ENCODE measurements at regions not wholly inside any gene's neighbourhood (a gene's known extent, or its start where the extent isn't known, plus 50 kb on each side); places are given as distances from the start of the nearest gene placed in this dataset.
"Not testable (repeated sequence)": the region's sequence is repeated elsewhere in the genome, so short reads cannot be mapped to it uniquely, and the experiment has no call there.

- DNase-seq, result no peak
These were observed 495.0 kb upstream of the NRSN1 start for GRCh38 chr6:23630726-23631635.

GRCh38 chr6:23633996-23634395 lies 492.0 kb upstream of the NRSN1 start:
- no peak for DNase-seq

GRCh38 chr6:23635150-23635549 lies 490.9 kb upstream of the NRSN1 start:
- no peak for DNase-seq

- no peak for DNase-seq
These were observed 488.7 kb upstream of the NRSN1 start for GRCh38 chr6:23637296-23637695.

DNA sequence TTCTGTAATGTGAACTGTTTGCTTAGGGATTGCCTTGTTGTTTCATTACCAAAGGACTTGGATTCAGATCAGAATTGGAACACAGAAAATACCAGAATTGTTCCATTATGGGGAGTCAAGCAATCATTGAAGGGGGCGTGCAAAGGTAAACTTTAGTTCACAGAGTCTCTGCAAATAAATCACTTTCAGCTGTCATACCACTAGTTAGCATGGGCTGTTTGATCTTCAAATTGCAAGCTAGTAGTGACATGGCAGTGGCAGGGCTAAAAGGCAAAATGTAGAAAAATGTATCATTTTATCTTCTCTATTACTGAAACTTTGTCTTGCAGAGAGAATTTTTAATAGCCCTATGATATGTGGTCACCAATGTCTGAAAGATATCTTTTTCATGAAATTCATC lies 483.2 kb upstream of the NRSN1 start:
- no peak for DNase-seq

- DNase-seq, result no peak
These were observed 479.0 kb upstream of the NRSN1 start for GRCh38 chr6:23647045-23647444.

DNA sequence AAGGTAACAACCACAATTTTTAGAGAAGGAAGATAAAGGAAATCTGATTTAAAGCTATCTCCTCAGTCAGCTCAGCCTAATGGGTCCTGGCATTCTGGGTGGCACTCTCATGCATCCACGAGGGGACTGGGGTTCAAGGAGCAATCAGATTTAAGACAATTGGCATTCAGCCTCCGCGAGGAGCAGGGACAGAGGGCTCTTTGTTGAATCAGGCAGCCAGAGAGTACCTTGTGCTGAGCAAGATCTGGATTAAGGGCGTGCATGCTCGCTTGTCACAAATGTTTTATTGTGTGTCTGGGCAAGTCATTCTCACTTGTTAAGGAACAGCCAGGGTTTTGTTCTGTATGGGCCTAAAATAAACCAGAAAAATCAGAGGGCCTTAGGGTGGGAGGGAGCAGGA lies 475.3 kb upstream of the NRSN1 start:
- no peak for DNase-seq

DNA sequence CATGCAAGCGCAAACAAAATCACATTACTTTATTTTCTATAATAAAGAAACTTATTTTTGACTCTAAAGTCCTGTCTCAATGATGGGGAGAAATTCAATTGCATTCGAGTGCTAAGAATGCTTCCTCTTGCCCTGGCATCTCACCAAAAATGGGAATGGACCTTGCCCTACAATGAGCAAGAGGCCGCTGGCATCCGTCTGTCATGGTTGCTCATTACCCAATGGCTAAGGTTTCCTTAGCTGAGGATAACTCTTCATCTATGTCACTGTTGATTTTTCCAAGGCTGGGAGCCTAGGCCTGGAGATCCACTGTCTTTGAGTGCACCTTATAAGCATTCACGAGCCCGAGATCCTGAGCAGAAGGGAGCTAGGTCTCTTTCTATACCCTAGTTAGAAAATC lies 471.3 kb upstream of the NRSN1 start:
- DNase-seq, result no peak

DNA sequence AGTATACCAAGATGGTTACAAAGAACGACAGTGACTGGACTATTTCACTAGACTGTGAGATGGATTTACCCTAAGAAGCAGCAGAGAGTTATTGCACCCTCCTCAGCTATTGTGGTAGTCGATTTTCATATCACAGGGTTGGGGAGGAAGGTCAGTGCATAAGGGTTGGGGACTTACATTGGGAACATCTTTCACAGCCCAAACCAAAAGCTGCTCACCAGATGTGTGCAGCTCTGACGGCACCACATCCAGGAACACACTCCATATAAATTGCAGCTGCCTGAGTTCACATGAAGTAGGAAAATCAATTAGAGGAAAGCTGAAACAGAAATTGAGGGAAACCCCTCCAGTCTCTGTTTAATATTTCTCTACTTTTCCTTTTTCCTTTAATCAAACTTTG lies 470.5 kb upstream of the NRSN1 start:
- DNase-seq, result no peak

GRCh38 chr6:23656255-23657194 lies 469.5 kb upstream of the NRSN1 start:
- no peak for DNase-seq

- no peak for DNase-seq
These were observed 466.9 kb upstream of the NRSN1 start for GRCh38 chr6:23659125-23659524.

DNA sequence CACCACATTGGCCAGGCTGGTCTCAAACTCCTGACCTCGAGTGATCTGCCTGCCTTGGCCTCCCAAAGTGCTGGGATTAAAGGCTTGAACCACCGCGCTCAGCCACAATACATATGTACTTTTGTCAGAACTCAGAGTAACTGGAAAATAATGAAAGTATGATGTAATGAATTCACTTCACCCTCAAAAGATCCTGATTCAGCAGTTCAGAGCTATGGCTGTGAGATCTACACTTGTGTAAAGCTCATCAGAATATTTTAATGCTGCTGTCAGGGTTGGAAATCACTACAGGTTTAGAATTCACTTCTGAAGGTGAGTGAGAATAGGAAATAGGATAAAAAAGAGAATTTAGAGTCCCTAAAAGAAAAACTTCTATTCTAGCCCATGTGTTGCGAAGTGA lies 464.5 kb upstream of the NRSN1 start:
- DNase-seq, result no peak

DNA sequence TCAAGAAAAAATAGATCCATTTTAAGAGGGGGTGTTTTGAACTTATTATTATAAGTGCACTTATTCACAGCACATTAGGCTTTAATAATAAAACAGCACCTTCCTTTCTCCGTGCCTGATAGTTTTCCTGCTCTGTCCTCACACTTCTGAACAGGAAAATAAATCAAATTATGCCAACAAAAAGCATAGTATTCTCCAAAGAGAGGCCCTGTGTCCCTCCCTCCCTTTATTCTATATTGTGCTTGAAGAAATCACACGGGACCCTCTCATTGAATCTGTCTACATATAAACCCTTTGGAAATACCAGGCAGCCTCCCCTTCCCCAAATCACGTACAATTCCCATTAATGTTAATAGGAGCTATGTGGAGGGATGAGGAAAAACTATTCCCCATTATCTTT lies 462.9 kb upstream of the NRSN1 start:
- DNase-seq, result no peak

DNA sequence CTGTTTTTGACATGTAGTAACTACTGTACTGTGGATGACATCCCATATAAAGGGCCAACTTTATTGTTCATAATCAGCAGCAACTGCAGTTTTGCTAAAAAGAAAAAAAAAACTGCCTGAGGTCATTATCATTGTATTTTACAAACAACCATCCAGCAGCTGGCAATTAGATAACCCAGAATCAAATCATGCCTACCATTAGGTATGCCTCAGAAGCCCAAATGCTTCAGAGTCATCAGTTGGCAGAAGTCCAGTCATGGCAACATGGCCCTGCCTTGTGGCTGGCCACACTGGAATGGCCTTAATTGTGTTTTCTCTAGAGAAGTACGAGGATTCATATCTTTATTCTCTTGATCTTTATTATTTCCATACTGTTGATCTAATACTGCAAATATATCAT lies 462.4 kb upstream of the NRSN1 start:
- DNase-seq, result no peak

DNA sequence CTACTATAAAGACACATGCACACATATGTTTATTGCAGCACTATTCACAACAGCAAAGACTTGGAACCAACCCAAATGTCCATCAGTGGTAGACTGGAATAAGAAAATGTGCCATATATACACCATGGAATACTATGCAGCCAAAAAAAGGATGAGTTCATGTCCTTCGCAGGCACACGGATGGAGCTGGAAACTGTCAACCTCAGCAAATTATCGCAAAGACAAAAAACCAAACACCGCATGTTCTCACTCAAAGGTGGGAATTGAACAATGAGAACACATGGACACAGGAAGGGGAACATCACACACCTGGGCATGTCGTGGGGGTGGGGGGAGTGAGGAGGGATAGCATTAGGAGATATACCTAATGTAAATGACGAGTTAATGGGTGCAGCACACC lies 460.1 kb upstream of the NRSN1 start:
- not testable (repeated sequence) for DNase-seq

DNA sequence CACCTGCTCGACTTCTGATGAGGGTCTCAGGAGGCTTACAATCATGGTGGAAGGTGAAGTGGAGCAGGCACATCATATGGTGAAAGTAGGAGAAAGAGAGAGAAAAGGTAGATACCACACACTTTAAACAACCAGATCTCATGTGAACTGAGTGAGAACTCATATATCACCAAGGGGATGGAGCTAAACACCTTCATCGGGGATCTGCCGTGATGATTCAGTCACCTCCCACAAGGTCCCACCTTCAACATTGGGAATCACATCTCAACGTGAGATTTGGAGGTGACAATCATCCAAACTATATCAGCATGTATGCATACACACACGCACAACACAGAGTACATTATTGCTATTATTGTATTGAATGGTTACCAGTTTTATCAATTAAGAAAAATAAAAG lies 453.3 kb upstream of the NRSN1 start:
- no peak for DNase-seq

GRCh38 chr6:23678626-23679025 lies 447.4 kb upstream of the NRSN1 start:
- no peak for DNase-seq

GRCh38 chr6:23681743-23682142 lies 444.3 kb upstream of the NRSN1 start:
- DNase-seq, result no peak

- DNase-seq, result no peak
These were observed 437.4 kb upstream of the NRSN1 start for GRCh38 chr6:23688650-23689049.

GRCh38 chr6:23690453-23691049 lies 435.5 kb upstream of the NRSN1 start:
- DNase-seq, result no peak

- DNase-seq, result no peak
These were observed 433.8 kb upstream of the NRSN1 start for GRCh38 chr6:23692184-23692583.

DNA sequence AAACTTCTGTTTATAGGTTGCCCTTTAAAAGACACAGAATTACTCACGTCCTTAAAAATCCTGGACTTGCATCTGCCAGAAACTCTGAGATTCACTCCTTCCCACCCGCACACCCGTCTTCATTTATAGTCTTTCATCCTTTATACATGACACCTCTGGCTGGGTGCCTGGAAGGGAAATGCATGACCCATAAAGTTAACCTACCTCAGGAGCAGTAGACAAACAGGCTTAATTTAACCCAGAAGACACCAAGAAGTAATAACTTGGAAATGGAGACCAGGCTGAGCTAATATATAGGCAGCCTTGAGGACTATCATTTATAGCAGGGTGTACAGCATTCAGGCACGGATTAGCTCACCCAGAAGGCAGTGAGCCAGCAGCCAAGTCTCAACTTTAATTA lies 429.0 kb upstream of the NRSN1 start:
- DNase-seq, result no peak

DNA sequence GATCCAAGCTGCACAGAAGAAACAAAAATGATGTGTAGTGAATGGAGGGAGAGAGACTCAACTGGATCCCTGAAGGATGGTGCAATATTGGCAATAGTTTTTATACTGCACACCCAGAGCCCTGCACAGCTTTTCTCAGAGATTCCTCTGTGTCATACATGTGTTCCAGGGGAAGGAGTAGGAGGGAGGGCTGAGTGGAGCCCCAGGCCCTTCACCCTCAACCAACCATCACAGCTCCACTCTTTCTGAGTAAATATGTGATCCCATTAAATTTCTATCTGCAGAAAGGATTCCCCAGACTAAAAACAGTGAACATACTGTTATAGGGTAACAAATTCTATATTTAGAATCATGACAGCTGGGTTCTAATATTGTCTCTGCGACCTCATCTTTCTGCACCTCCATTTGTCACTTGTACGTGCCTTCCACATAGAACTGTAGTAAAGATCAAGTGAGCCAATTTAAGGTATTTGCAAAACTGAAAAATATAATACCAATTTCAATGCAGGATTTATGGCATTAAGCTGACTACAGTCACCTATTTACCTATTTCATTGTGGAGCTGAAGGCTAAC lies 421.4 kb upstream of the NRSN1 start:
- DNase-seq, result no peak

Data from inflammatory macrophage treated with lipopolysaccharide for 4 hours (primary cell).